Memory B cell (primary cell): ENCODE measurements at regions not wholly inside any gene's neighbourhood (a gene's known extent, or its start where the extent isn't known, plus 50 kb on each side); places are given as distances from the start of the nearest gene placed in this dataset.
"Not testable (repeated sequence)": the region's sequence is repeated elsewhere in the genome, so short reads cannot be mapped to it uniquely, and the experiment has no call there.

Experiments used
- ATAC-seq: fragments of 150-1000 bp; cut with Tn5 transposase; 2 replicates; pipeline ENCODE4 v1.10.0; 2021; ENCODE audit warnings: low read depth, mild to moderate bottlenecking, moderate library complexity
- DNase-seq, 2 donors: peaks; one replicate each; pipeline ENCODE4 v3.0.0; 2022; ENCODE audit warnings: low spot score in 2 of 2
- H3K27ac Mint-ChIP-seq: one replicate; pipeline ENCODE4 v1.8.0; 2022; ENCODE audit warnings: mild to moderate bottlenecking, moderate library complexity, mixed read lengths
- H3K27me3 Mint-ChIP-seq: one replicate; pipeline ENCODE4 v1.8.0; 2022; ENCODE audit warnings: mixed read lengths
- H3K36me3 Mint-ChIP-seq: one replicate; pipeline ENCODE4 v1.8.0; 2022; ENCODE audit warnings: mild to moderate bottlenecking, mixed read lengths
- H3K4me1 Mint-ChIP-seq: one replicate; pipeline ENCODE4 v1.8.0; 2022; ENCODE audit warnings: mixed read lengths
- H3K4me3 Mint-ChIP-seq: one replicate; pipeline ENCODE4 v1.8.0; 2022; ENCODE audit warnings: mild to moderate bottlenecking, moderate library complexity, mixed read lengths
- H3K9me3 Mint-ChIP-seq: one replicate; pipeline ENCODE4 v1.8.0; 2022; ENCODE audit warnings: mixed read lengths

DNA sequence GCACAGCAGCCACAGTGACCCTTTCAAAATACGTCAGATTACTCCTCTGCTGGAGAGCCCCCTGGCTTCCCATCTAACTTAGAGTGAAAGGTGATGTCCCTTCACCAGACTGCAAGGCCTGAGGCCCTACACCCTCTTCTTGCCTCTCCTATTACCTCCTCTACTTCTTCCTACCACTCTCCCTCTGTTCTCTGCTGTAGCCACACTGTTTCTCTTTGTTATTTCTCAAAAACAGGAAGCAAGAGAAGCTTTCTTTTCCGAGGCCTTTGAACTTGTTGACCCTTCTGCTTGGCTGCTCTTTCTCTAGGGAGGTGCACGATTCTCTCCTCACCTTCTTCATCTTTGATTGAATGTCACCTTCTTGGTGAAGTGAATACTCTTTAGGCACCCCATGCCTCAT is 141.3 kb upstream of the NBPF9 start:
- not testable (repeated sequence) for H3K27me3 Mint-ChIP-seq, H3K4me1 Mint-ChIP-seq, H3K4me3 Mint-ChIP-seq, H3K9me3 Mint-ChIP-seq, H3K36me3 Mint-ChIP-seq, H3K27ac Mint-ChIP-seq, DNase-seq
- ATAC-seq: peak; percentile 51

- H3K4me3 Mint-ChIP-seq, H3K4me1 Mint-ChIP-seq, H3K27ac Mint-ChIP-seq, H3K27me3 Mint-ChIP-seq, ATAC-seq, H3K9me3 Mint-ChIP-seq, H3K36me3 Mint-ChIP-seq, DNase-seq: not testable (repeated sequence)
Measured at GRCh38 chr1:149246212-149246611, 142.9 kb upstream of the NBPF9 start.

DNA sequence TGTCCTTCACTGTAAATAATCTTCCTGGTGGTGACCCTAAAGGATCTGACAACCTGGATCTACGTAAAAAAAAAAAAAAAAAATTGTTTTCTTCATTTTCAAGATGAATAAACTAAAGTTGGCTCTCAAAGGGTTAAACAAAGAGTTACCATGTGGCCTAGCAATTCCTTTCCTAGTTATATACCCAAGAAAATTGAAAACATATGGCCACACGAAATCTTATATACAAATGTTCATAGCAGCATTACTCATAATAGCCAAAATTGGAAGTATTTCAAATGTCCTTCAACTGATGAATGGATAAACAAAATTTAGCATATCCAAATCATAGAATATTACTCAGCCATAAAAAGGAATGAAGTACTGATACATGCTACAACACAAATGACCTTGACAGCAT is 145.3 kb upstream of the NBPF9 start:
- not testable (repeated sequence) for H3K27me3 Mint-ChIP-seq, H3K36me3 Mint-ChIP-seq, ATAC-seq, DNase-seq, H3K4me3 Mint-ChIP-seq, H3K4me1 Mint-ChIP-seq, H3K27ac Mint-ChIP-seq, H3K9me3 Mint-ChIP-seq

DNA sequence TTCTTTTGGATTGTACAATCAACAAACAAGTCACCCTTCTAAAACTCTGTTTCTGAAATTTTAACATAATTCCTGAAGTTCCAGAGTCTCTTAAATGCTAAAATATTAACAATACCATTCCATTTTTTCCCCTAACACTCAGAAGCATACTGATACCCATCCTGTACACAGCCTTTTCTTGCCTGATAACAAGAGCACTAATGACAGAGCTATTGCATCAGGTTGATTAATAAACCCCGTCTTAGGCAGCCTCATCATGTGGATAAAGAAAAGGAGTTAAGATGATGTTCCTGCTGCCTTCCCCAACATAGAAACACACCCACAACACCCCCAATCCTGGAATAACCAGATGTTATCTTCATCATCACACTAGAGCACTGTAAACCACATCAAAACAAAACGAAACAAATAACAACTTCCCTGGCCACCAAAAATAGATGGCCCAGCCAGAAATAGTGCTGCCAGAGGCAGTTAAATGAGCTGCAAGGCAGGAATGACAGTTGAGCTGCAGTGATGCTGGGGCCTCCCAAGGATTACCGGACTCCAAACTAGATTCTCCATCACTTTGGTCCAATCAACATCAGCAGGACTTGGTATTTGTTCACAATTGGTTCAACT is 146.6 kb upstream of the NBPF9 start:
- H3K9me3 Mint-ChIP-seq, H3K4me3 Mint-ChIP-seq: not testable (repeated sequence)

DNA sequence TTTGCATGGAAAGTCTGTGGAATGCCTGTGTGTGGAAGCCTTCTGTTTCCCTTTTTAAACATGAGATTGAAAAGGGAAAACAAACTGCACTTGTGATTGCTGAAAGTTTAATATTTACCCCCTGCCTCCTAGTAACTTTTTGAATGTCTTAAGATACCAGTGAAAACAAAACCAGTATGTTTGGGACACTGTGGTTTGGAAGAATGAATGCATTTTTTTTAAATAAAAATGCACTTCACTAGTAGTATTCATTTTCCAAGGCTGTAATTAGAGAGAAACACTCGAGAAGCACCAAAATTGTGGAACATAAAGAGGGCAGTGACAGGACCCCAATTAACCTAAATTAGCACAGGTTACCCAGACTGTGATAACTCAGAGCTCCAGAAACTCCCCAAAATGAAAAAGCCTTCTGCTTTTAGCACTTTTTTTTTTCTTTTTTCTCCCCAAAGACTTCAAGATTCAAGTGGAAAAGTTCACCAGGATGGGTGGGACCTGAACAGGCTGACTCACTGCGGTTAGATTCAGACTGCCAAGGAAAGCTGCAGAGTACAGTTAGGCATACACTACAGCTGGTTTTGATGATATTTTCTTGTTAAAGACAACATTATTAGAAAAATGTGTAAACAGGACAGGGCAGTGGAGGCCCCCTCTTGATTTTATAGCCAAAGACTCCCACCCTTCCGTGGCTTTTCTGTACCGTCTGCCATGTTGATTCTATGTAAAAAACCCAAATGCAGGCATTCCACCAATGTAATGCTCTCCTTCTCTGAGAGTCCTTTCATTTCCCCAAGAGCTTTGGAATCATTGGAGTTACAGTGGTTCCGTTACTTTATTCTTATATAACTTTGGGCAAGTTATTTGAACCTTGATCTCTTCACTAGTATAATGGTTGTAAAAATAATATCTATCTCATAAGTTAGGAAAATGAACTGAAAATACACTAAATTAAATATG is 151.8 kb upstream of the NBPF9 start:
- H3K4me3 Mint-ChIP-seq, H3K9me3 Mint-ChIP-seq, H3K36me3 Mint-ChIP-seq, H3K4me1 Mint-ChIP-seq, H3K27me3 Mint-ChIP-seq, H3K27ac Mint-ChIP-seq, ATAC-seq, DNase-seq: not testable (repeated sequence)

More for the DNA sequence above, 146.6 kb upstream of the NBPF9 start:
- not testable (repeated sequence) for H3K4me1 Mint-ChIP-seq, H3K27ac Mint-ChIP-seq, H3K36me3 Mint-ChIP-seq, ATAC-seq, H3K27me3 Mint-ChIP-seq, DNase-seq

DNA sequence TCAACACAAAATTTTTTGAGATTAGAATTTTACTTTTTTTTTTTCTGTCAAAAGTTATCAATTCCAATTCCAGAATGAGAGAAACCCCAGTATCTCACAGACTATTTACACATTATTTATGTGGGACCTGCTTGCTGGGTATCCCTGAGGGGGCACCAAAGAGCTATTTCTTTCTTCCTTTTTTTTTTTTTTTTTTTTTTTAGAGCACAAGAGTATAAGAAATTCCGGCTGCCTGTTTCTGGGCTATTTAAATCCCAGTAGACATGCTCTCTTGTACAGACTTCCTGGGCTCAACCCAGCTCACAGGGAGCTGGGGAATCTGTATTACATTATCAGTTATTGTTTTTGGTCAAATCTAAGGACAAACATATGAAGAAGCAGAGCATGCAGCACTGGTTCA is 156.9 kb upstream of the NBPF9 start:
- not testable (repeated sequence) for H3K27ac Mint-ChIP-seq, H3K27me3 Mint-ChIP-seq, H3K4me1 Mint-ChIP-seq, H3K36me3 Mint-ChIP-seq, H3K4me3 Mint-ChIP-seq, H3K9me3 Mint-ChIP-seq, DNase-seq
- ATAC-seq: peak; percentile 59

DNA sequence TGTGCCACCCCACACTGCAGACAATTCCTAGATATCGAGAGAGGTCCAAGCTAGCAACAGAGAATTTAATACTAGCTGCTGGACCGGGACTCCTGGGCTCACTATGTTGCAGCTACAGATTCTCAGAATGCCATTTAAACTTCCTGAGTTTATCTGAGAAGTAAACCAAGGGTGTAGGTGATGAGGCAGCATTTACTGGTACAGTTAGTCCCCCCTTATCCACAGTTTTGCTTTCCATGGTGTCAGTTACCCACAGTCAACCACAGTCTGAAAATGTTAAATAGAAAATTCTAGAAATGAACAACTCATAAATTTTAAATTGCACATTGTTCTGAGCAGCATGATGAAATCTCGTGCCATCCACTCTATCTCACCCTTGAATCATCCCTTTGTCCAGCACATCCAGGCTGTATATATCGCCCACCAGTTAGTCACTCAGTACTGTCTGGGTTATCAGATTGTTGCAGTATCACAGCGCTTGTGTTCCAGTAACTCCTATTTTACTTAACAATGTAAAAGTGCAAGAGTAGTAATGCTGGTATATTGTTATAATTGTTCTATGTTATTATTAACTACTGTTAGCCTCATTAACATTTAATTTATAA is 157.5 kb upstream of the NBPF9 start:
- not testable (repeated sequence) for H3K9me3 Mint-ChIP-seq, H3K36me3 Mint-ChIP-seq, DNase-seq, H3K4me1 Mint-ChIP-seq, H3K4me3 Mint-ChIP-seq, ATAC-seq, H3K27me3 Mint-ChIP-seq, H3K27ac Mint-ChIP-seq

GRCh38 chr1:149267287-149267686 is 163.9 kb upstream of the NBPF9 start:
- not testable (repeated sequence) for H3K9me3 Mint-ChIP-seq, H3K4me3 Mint-ChIP-seq, H3K27ac Mint-ChIP-seq, H3K36me3 Mint-ChIP-seq, H3K27me3 Mint-ChIP-seq, ATAC-seq, H3K4me1 Mint-ChIP-seq, DNase-seq

DNA sequence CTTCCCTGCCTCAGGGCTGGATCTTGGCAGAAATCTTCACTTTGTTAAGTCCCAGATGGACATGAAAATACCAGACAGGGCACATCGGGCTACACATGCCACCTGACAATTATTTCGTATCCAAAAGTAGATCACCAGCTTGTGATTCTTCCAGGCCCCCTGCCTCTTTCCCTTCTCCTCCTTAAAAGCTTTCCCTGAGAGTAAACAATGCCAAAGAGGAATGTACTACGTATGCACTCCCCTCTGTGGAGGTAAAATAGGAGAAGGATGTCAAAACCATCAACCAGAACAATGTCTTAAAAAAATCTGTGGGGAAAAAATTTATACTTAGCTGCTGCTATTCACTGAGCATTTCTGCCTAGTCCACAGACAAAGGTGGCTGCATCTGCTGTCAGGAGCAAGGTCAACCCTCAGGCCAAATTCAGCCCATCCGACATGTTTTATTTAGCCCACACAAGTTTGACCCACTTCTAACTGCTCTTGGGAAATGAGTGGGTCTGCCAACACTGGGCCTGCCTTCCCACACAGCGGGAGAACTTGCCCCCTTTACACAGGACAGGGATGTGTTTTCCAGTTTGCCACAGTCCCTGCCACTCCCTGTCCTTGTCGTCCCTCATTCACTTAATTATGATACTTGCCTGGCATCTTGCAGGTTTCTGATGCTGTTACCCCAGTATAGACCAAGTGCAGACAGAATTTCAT is 165.8 kb upstream of the NBPF9 start:
- not testable (repeated sequence) for DNase-seq, H3K36me3 Mint-ChIP-seq, ATAC-seq, H3K4me3 Mint-ChIP-seq, H3K9me3 Mint-ChIP-seq, H3K27ac Mint-ChIP-seq, H3K27me3 Mint-ChIP-seq, H3K4me1 Mint-ChIP-seq

DNA sequence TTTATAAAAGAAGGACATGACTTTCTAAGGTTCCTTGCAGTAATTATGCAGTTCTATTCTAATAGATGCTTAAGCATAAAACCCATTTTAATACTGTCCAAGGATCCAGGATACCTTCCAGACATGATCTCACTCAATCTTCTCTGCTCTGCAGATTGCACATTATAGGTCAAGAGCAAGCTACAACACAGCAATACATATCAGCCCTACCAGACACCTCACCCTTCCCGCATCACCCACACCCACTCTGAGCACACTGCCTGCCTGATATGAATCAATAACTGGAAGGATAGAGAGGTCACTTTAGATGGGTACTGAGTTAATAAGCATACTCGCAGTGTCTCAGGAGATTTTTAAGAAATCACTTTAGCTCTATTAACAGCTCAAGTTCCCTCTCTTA is 166.5 kb upstream of the NBPF9 start:
- not testable (repeated sequence) for H3K4me1 Mint-ChIP-seq, H3K27ac Mint-ChIP-seq, H3K4me3 Mint-ChIP-seq, ATAC-seq, DNase-seq, H3K27me3 Mint-ChIP-seq, H3K9me3 Mint-ChIP-seq, H3K36me3 Mint-ChIP-seq

GRCh38 chr1:149274493-149274892 is 171.1 kb upstream of the NBPF9 start:
- DNase-seq, H3K4me1 Mint-ChIP-seq, H3K27me3 Mint-ChIP-seq, H3K9me3 Mint-ChIP-seq, H3K27ac Mint-ChIP-seq, H3K36me3 Mint-ChIP-seq, ATAC-seq, H3K4me3 Mint-ChIP-seq: not testable (repeated sequence)

DNA sequence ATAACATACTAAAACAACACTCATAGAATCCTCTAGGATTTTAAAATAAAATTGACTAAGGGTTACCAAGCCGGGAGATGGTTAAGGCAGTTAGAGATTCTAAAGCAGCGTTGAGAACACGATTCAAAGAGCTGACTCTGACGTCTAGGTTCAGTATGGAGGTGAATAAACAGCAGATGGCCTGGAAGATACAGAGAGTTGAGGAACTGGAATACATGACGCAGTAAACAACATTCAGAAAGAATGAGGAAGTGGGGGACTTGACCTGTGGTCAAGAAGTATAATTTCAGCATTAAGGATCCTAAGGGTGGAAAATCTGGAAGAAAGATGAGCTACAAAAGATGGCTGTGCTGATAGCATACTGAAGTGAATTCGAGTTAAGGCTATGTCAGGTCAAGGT is 172.5 kb upstream of the NBPF9 start:
- not testable (repeated sequence) for H3K36me3 Mint-ChIP-seq, H3K4me3 Mint-ChIP-seq, H3K4me1 Mint-ChIP-seq, DNase-seq, H3K27me3 Mint-ChIP-seq, H3K9me3 Mint-ChIP-seq, H3K27ac Mint-ChIP-seq
- ATAC-seq: peak; percentile 62

GRCh38 chr1:149276496-149276895 is 173.1 kb upstream of the NBPF9 start:
- ATAC-seq, H3K36me3 Mint-ChIP-seq: not testable (repeated sequence)

DNA sequence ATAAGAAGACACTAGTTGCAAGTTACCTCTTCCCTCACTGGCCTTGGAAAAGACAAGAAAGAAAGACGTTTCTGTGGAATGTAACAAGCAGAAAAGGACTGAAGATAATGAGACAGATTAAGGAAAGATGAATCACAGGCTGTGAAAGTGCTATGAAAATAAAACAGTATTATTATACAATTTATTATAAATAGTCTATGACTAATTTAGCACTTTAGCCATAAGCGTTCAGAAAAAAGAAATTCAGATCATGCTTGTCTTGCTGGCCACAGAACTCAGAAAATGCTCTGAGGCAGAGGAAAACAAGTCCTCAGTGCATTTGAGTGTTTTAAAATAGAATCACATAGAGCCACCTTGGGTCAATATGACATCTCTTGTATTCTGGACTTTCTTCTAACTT is 174.8 kb upstream of the NBPF9 start:
- not testable (repeated sequence) for DNase-seq, H3K27me3 Mint-ChIP-seq, H3K4me3 Mint-ChIP-seq, ATAC-seq, H3K9me3 Mint-ChIP-seq, H3K36me3 Mint-ChIP-seq, H3K4me1 Mint-ChIP-seq, H3K27ac Mint-ChIP-seq

More at GRCh38 chr1:149276496-149276895, 173.1 kb upstream of the NBPF9 start:
- H3K4me3 Mint-ChIP-seq, H3K4me1 Mint-ChIP-seq, H3K27ac Mint-ChIP-seq, H3K27me3 Mint-ChIP-seq, DNase-seq, H3K9me3 Mint-ChIP-seq: not testable (repeated sequence)
